HG02759 (cell line): ENCODE measurements at regions not wholly inside any gene's neighbourhood (a gene's known extent, or its start where the extent isn't known, plus 50 kb on each side); places are given as distances from the start of the nearest gene placed in this dataset.
"Not testable (repeated sequence)": the region's sequence is repeated elsewhere in the genome, so short reads cannot be mapped to it uniquely, and the experiment has no call there.

Source experiments
- ATAC-seq: cut with Tn5 transposase; IDR thresholded peaks from one replicate; pipeline ENCODE4 v1.9.1; 2021; ENCODE audit warnings: mild to moderate bottlenecking, moderate library complexity; ENCODE audit not compliant: unreplicated experiment

- ATAC-seq = no peak
These were observed 236.2 kb upstream of the NRIP1 start for GRCh38 chr21:15301014-15301413.

DNA sequence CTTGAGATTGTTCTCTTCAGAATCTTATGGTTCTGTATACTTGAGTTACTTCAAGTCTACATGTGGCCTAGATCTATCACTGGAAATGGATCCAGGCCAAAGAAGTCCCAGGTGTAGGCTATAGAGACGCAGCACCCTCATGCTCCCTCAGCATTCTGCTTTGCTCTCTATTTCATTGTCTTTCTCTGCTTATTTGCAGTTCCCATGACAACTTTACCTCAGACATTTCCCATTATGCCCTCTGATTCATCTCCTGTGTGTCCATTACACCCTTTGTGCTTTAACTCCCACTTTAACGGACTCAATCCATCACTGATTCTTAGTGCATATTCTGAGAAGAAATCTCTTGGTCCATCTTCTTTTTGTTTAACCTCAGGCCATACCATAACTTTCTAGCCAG lies 236.9 kb upstream of the NRIP1 start:
- ATAC-seq = no peak

DNA sequence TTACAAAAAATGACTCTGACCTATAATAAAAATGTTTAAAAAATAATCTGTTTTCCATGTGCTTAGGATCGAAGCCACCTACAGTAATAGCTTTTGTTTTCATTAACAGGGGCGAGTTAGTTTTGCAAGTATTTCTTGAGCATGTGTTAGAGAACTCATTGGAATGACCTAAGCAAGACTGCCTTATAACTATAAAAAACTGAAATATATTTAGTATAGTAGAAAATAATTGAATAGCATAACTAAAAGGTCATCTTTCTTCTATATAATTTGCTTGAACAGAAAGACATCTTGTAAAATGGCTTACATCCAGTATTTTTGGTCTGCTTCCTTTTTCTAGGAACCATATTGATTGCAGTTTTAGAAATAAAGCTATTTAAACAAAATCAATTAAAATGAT lies 241.5 kb upstream of the NRIP1 start:
- no peak for ATAC-seq

- ATAC-seq = no peak
These were observed 243.5 kb upstream of the NRIP1 start for GRCh38 chr21:15308333-15308732.

DNA sequence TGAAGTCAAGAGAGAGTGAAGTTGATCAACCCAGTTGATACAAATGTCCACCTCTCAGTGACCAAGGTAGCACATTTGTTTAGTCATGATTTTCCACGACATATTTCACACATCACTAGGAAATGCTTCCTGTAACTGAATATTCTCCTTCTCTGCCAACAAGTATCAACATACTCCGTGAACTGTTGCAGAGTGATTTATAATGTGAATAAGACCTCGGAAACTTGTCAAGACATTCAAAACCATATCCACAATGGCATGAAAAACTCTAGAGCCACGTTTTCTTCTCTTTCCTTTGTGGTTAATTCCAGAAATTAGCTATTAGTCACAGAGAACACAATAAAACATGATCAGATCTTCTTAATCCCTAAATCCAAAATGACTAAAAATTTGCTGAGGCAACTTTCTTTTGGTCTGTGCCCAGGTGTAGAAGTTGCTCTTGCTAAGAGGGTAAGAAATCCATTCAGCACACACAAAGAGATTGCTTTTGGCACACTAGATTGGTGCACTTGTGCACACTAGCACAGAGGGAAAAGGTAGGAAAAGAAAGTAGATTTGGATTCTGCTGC lies 244.3 kb upstream of the NRIP1 start:
- ATAC-seq = no peak

- ATAC-seq = no peak
These were observed 244.9 kb upstream of the NRIP1 start for GRCh38 chr21:15309721-15310120.

DNA sequence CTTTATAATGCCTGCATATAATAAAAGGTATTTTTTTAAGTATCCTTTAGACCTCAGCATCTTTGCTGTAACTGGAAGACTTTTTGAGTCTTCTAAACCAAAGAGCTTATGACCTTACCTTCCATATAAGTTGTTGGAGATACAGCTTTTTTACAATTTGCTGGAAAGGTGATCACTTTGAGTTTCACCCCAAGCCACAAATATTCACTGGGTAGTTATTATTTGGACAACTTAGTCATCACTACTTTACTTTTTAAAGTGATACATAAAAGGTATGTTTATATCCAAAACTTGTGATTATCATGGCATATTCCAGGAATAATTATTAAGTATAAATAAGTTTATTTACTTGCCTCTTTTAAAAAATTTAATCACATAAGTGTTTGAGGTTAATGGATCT lies 246.7 kb upstream of the NRIP1 start:
- no peak for ATAC-seq

GRCh38 chr21:15317034-15317433 lies 252.2 kb upstream of the NRIP1 start:
- ATAC-seq = not testable (repeated sequence)

DNA sequence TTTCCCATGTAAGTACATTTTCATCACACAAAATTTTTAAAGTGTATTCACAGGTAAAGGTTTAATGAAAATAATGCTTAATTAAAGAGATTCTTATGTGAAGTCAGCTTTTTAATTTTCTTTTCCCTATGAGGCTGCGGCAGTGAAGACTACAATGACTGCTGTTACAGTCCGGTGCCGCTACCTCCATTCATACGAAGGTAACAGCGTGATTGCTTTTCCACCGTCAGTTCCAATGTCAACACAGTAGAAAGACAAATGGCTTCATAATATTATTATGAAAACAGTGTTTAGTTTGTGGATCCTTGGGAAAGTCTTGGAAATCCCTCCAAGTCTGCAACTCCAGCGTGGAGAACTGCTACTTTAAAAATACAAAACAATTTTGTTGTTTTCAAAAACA lies 254.9 kb upstream of the NRIP1 start:
- no peak for ATAC-seq

DNA sequence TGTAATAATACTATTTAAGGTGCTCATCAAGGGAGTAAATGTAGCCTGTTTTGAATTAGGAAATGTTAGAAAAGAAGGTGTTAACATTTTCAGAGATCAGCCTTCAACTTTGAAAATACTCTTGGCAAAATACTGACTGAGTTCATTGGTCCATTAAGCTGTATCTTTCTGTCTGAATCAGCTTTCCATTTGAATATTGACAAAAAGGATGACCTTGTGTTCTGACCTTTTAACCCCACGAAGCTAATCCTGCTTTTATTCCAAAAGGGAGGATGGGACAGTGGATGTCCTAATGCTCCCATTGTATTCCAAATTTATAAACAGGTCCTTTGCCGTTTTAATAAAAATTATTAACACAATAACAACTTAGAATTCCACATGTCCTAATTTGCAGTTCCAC lies 259.7 kb upstream of the NRIP1 start:
- no peak for ATAC-seq

DNA sequence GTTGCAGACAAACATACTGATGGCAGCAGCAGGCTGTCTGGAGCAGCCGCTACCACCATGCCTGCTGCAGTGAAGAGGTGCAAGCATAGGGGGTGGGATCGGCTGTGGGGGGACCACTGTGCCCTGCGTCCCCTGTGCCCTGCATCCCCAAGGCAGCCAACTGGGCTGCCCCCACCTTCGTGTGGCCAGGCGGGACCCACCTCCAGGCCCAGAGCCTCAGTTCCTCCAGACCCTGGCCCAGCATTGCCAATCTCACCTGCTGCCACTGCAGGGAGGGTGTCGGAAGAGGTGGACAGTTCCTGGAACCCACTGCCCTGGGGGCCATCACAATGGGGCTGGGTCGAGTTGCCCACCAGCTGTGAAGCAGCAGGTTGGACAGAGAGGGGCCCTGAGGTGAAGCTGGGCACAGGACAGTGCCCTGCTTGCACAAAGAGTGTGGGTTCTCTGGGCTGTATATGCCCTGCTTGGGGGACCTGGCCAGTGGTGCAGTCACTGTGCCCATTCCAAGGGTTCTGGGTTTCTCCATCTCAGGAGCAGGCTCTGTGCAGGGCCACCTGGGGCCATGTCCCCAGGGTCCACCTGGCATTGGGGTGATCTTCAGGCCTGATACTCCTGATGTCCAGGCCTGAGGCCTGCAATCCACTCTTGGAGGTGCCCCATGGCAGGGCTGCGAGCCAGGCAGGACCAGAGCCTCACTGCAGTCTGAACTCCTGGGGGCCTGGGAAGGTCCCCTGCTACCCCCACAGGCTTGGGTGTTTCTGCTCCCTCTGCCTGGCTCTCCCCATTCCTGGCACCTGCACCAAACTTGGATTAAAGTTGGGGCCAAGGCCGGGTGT lies 261.4 kb upstream of the NRIP1 start:
- no peak for ATAC-seq

DNA sequence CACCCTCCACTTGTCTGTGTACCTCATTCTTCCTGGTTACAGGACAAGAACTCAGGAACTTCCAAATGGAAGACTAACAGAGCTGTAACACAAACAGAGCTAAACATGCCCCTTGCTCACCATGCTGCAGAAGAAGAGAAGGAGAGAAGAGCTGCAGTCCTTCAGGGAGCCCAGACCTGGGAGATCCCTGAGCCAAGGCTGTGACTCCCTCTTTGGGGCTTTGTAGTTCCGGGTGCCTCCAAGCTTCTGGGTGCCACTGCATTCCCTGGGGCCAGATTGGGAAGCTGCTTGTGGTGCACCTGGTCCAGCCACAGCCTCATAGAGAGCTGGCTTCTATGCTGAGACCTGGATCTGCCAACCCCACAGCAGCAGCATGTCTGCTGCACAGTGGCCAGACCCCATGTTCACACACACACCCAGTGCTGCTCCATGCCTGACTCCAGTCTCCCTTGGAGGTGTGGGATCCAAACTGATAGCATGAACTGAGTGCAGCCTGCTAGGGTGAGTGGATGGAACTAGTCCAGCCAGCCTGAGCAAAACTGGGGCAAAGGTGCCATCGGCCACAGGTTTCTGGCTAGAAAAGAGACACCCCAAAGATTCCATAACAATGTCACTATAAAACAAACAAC lies 263.0 kb upstream of the NRIP1 start:
- no peak for ATAC-seq

DNA sequence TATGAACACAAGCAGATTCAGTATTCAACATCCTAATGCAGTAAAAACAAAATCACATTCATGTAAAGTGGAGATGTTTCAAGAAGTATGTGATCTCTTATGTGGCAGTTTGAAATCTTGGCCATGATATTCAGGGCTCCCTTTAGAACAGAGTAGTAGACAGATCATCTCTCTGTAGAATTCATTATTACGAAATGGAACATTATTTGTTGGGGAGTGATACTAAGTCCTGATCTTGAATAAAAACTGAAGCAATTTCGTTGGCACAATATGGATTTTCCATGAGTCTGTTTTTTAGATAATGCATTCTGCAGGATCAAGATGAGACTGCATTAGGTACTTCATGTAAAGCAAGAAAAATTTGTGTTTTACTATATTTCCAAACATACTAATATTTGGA lies 264.4 kb upstream of the NRIP1 start:
- ATAC-seq = no peak

GRCh38 chr21:15330872-15331271 lies 266.1 kb upstream of the NRIP1 start:
- no peak for ATAC-seq

- ATAC-seq = no peak
These were observed 267.8 kb upstream of the NRIP1 start for GRCh38 chr21:15332572-15332971.

DNA sequence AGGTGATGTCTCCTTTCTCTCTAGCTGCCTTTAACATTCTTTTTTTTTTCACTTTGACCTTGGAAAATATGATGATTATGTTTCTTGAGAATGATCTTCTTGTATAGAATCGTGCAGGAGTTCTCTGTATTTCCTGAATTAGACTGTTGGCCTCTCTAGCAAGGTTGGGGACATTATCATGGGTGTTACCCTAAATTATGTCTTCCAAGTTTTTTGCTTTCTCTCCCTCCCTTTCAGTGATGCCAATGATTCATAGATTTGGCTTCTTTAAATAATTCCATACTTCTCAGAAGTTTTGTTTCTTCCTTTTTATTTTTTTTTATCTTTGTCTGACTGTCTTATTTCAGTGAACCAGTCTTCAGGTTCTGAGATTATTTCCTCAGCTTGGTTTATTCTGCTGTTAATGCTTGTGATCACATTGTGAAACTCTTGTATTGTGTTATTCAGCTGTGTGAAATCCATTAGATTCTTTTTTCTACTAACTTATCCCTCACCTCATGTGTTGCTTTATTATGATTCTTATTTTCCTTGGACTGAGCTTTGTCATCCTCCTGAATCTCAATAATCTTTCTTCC lies 268.4 kb upstream of the NRIP1 start:
- ATAC-seq = no peak

GRCh38 chr21:15333951-15334350 lies 269.2 kb upstream of the NRIP1 start:
- no peak for ATAC-seq

- no peak for ATAC-seq
These were observed 278.3 kb upstream of the NRIP1 start for GRCh38 chr21:15343066-15343465.

DNA sequence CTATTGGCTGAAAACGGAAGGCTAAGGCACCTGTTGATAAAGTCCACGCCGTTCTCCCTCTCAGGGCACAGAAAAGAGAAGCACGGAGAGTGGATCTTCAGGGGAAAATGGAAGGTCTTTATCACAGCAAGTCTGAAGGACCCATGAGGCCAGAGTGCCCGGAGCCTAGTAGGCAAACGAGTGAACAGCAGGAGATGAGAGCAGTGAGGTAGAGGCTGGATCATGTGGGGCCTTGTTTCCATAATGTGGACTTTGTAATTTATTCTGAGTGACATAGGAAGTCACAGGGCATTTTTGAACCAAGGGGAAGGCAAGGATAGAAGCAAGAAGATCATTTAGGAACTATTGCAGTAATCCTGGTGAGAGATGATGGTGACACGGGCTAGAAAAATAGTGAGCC lies 287.2 kb upstream of the NRIP1 start:
- no peak for ATAC-seq

GRCh38 chr21:15353546-15353945 lies 288.7 kb upstream of the NRIP1 start:
- ATAC-seq = no peak

DNA sequence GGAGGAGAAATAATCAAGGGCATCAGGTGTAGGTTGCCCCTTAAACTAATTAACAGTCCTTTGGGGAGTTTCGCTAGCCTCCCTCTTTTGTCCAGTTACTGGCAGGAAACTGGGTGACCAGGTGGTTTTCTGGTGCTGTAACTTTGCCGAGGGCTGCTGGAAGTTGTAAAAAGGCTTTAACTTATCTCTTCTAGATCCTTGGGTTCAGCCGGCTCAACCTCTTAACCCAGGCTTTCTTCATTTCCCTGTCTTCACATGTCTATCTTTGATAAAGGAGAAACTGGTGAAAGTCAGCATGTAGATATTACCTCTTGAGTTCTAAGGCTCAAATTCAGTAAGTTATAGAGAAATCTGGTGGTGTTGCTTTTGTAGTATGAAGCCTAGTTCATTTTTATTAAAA lies 289.7 kb upstream of the NRIP1 start:
- no peak for ATAC-seq

DNA sequence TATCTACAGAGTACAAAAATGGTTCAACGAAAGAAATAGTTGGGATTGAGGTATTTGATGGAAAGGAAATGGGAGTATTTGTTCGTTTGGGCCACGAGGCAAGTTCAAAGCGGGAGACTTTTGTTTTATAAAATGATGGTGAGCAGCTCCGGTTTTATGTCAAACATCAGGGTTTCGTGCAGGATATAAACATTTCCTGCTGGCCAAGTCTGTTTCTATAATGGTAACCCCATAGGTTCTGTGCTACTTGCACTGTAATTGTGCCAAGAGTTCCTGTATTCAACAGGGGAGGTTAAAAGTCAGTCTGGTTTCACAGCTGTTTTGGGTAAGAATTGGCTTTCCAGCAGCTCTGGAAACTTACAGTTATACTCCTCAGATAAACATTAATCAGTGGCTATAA lies 290.3 kb upstream of the NRIP1 start:
- ATAC-seq = no peak
